ENCODE measurements at regions not wholly inside any gene's neighbourhood (a gene's known extent, or its start where the extent isn't known, plus 50 kb on each side); places are given as distances from the start of the nearest gene placed in this dataset.
A peak's percentile ranks its signal among the peaks of the same experiment; 100 is the strongest.
"Not testable (repeated sequence)": the region's sequence is repeated elsewhere in the genome, so short reads cannot be mapped to it uniquely, and the experiment has no call there.

GRCh38 chr6:152811785-152812184 is 61.2 kb downstream of the VIP start:
- DNase-seq (ENCODE audit: low spot score), result no peak

GRCh38 chr6:152815230-152815872 is 64.8 kb downstream of the VIP start:
- peak; percentile 28 for DNase-seq (ENCODE audit: low spot score)

- no peak for DNase-seq (ENCODE audit: low spot score)
These were observed 65.5 kb downstream of the VIP start for GRCh38 chr6:152816055-152816454.

GRCh38 chr6:152821525-152821924 is 70.9 kb downstream of the VIP start:
- no peak for DNase-seq (ENCODE audit: low spot score)

- DNase-seq (ENCODE audit: low spot score), result no peak
These were observed 74.1 kb downstream of the VIP start for GRCh38 chr6:152824666-152825065.

- DNase-seq (ENCODE audit: low spot score), result no peak
These were observed 77.8 kb downstream of the VIP start for GRCh38 chr6:152828431-152828830.

GRCh38 chr6:152834366-152834765 is 83.8 kb downstream of the VIP start:
- DNase-seq (ENCODE audit: low spot score), result not testable (repeated sequence)

GRCh38 chr6:152836523-152836922 is 85.9 kb downstream of the VIP start:
- DNase-seq (ENCODE audit: low spot score), result no peak

GRCh38 chr6:152845421-152845820 is 94.8 kb downstream of the VIP start:
- no peak for DNase-seq (ENCODE audit: low spot score)

GRCh38 chr6:152846825-152847224 is 96.2 kb downstream of the VIP start:
- DNase-seq (ENCODE audit: low spot score), result no peak

- DNase-seq (ENCODE audit: low spot score), result no peak
These were observed 98.3 kb downstream of the VIP start for GRCh38 chr6:152848919-152849318.

- DNase-seq (ENCODE audit: low spot score), result no peak
These were observed 103.6 kb downstream of the VIP start for GRCh38 chr6:152854086-152854795.

- no peak for DNase-seq (ENCODE audit: low spot score)
These were observed 107.5 kb downstream of the VIP start for GRCh38 chr6:152858141-152858540.

- no peak for DNase-seq (ENCODE audit: low spot score)
These were observed 108.6 kb downstream of the VIP start for GRCh38 chr6:152859225-152859624.

- DNase-seq (ENCODE audit: low spot score), result peak; percentile 83
These were observed 113.2 kb downstream of the VIP start for GRCh38 chr6:152863618-152864326.

GRCh38 chr6:152874267-152874666 is 108.6 kb downstream of the FBXO5 start:
- no peak for DNase-seq (ENCODE audit: low spot score)

- DNase-seq (ENCODE audit: low spot score), result no peak
These were observed 107.8 kb downstream of the FBXO5 start for GRCh38 chr6:152874846-152875568.

- no peak for DNase-seq (ENCODE audit: low spot score)
These were observed 103.2 kb downstream of the FBXO5 start for GRCh38 chr6:152879681-152880080.

- no peak for DNase-seq (ENCODE audit: low spot score)
These were observed 89.7 kb downstream of the FBXO5 start for GRCh38 chr6:152893187-152893586.

GRCh38 chr6:152896923-152897322 is 85.9 kb downstream of the FBXO5 start:
- no peak for DNase-seq (ENCODE audit: low spot score)

GRCh38 chr6:152897807-152898399 is 84.9 kb downstream of the FBXO5 start:
- DNase-seq (ENCODE audit: low spot score), result peak; percentile 56

- no peak for DNase-seq (ENCODE audit: low spot score)
These were observed 78.2 kb downstream of the FBXO5 start for GRCh38 chr6:152904678-152905077.

Measured in Ammon's horn (tissue), 1 donor.